ENCODE measurements at regions not wholly inside any gene's neighbourhood (a gene's known extent, or its start where the extent isn't known, plus 50 kb on each side); places are given as distances from the start of the nearest gene placed in this dataset.

- ATAC-seq: no peak
- peak; percentile 84 for TF ChIP-seq TCF4 (CRISPR knock-in tag; IDR thresholded peaks at IDR 0.05; ENCODE audit: borderline replicate concordance)
- no peak for TF ChIP-seq PPARA (CRISPR knock-in tag; IDR thresholded peaks at IDR 0.05; ENCODE audit: borderline replicate concordance)
- no peak for TF ChIP-seq ZFP3 (CRISPR knock-in tag; IDR thresholded peaks at IDR 0.05)
- TF ChIP-seq SNAI2 (CRISPR knock-in tag; IDR thresholded peaks at IDR 0.05): peak; percentile 86
These were observed 212.0 kb downstream of the PCDH17 start for GRCh38 chr13:57843521-57843920.

GRCh38 chr13:57846600-57847173 lies 215.1 kb downstream of the PCDH17 start:
- TF ChIP-seq ARNTL (CRISPR knock-in tag; IDR thresholded peaks at IDR 0.05; ENCODE audit: borderline replicate concordance, low read depth) (no peak), RARB (CRISPR knock-in tag; IDR thresholded peaks at IDR 0.05) (no peak), CREB5 (CRISPR knock-in tag; IDR thresholded peaks at IDR 0.05; ENCODE audit: low read depth) (no peak), ZFP3 (CRISPR knock-in tag; IDR thresholded peaks at IDR 0.05) (no peak), ZC3H10 (CRISPR knock-in tag; IDR thresholded peaks at IDR 0.05) (no peak), CSDC2 (CRISPR knock-in tag; IDR thresholded peaks at IDR 0.05) (no peak), ESRRG (CRISPR knock-in tag; IDR thresholded peaks at IDR 0.05) (no peak), ISL1 (CRISPR knock-in tag; IDR thresholded peaks at IDR 0.05) (no peak), CSRNP3 (CRISPR knock-in tag; IDR thresholded peaks at IDR 0.05) (no peak), TSHZ2 (CRISPR knock-in tag; IDR thresholded peaks at IDR 0.05) (no peak), TOX (CRISPR knock-in tag; IDR thresholded peaks at IDR 0.05; ENCODE audit: borderline replicate concordance) (no peak), ZNF8 (CRISPR knock-in tag; IDR thresholded peaks at IDR 0.05) (no peak)
- ATAC-seq: no peak

GRCh38 chr13:57857945-57858344 lies 226.4 kb downstream of the PCDH17 start:
- TF ChIP-seq CSDC2 (CRISPR knock-in tag; IDR thresholded peaks at IDR 0.05) (no peak), ZFP3 (CRISPR knock-in tag; IDR thresholded peaks at IDR 0.05) (no peak), CREB5 (CRISPR knock-in tag; IDR thresholded peaks at IDR 0.05; ENCODE audit: low read depth) (no peak), RARB (CRISPR knock-in tag; IDR thresholded peaks at IDR 0.05) (no peak), ZFP30 (CRISPR knock-in tag; IDR thresholded peaks at IDR 0.05) (no peak), PATZ1 (CRISPR knock-in tag; IDR thresholded peaks at IDR 0.05; ENCODE audit: borderline replicate concordance) (no peak), ZNF565 (CRISPR knock-in tag; conservative IDR thresholded peaks at IDR 0.05; ENCODE audit: low read depth) (no peak), ARNTL (CRISPR knock-in tag; IDR thresholded peaks at IDR 0.05; ENCODE audit: borderline replicate concordance, low read depth) (no peak), TSHZ2 (CRISPR knock-in tag; IDR thresholded peaks at IDR 0.05) (no peak), OSR1 (CRISPR knock-in tag; IDR thresholded peaks at IDR 0.05) (no peak), SNAI2 (CRISPR knock-in tag; IDR thresholded peaks at IDR 0.05) (no peak), TOX (CRISPR knock-in tag; IDR thresholded peaks at IDR 0.05; ENCODE audit: borderline replicate concordance) (no peak), GLIS3 (CRISPR knock-in tag; IDR thresholded peaks at IDR 0.05) (no peak), ZC3H10 (CRISPR knock-in tag; IDR thresholded peaks at IDR 0.05) (no peak), BACH2 (CRISPR knock-in tag; IDR thresholded peaks at IDR 0.05; ENCODE audit: borderline replicate concordance) (no peak), ESRRG (CRISPR knock-in tag; IDR thresholded peaks at IDR 0.05) (no peak), PPARA (CRISPR knock-in tag; IDR thresholded peaks at IDR 0.05; ENCODE audit: borderline replicate concordance) (no peak), ZNF8 (CRISPR knock-in tag; IDR thresholded peaks at IDR 0.05) (no peak)
- no peak for ATAC-seq

All from SK-N-SH treated with all-trans-retinoic acid at 6 μM for 48 hours (cell line).